IMR-90 (cell line): ENCODE measurements at regions not wholly inside any gene's neighbourhood (a gene's known extent, or its start where the extent isn't known, plus 50 kb on each side); places are given as distances from the start of the nearest gene placed in this dataset.

ENCODE experiments used
- ELK1 ChIP-seq: fragments of 150-350 bp; IDR thresholded peaks from 2 replicates; pipeline ENCODE4 v1.6.1; 2016; ENCODE audit warnings: low read depth, mild to moderate bottlenecking, low read length, moderate library complexity, borderline replicate concordance
- MAZ ChIP-seq: IDR thresholded peaks from 2 replicates; pipeline ENCODE4 v1.6.1; 2012; ENCODE audit warnings: low read depth, mild to moderate bottlenecking, low read length, improper control_type of control experiment, moderate library complexity, borderline replicate concordance
- MXI1 ChIP-seq: IDR thresholded peaks from 2 replicates; pipeline ENCODE4 v1.6.1; 2012; ENCODE audit warnings: low read depth, mild to moderate bottlenecking, low read length, moderate library complexity, borderline replicate concordance
- POLR2A ChIP-seq: IDR thresholded peaks from 2 replicates; pipeline ENCODE4 v1.6.1; 2012; ENCODE audit warnings: mild to moderate bottlenecking, low read depth, low read length
- RAD21 ChIP-seq: IDR thresholded peaks from 2 replicates; pipeline ENCODE4 v1.6.1; 2012; ENCODE audit warnings: low read length, improper control_type of control experiment
- RFX5 ChIP-seq: IDR thresholded peaks from 2 replicates; pipeline ENCODE4 v1.8.0; 2012; ENCODE audit warnings: low read depth, mild to moderate bottlenecking, low read length, moderate library complexity
- SMC3 ChIP-seq: fragments of 150-350 bp; IDR thresholded peaks from 2 replicates; pipeline ENCODE4 v1.6.1; 2016; ENCODE audit warnings: low read depth, mild to moderate bottlenecking, antibody characterized with exemption, low read length, moderate library complexity
- USF2 ChIP-seq: fragments of 150-350 bp; IDR thresholded peaks from 2 replicates; pipeline ENCODE4 v1.6.1; 2017; ENCODE audit warnings: mild to moderate bottlenecking, antibody characterized with exemption, low read length, low read depth
- TF ChIP-seq, protein P1 (sequence below): conservative IDR thresholded peaks from 2 replicates; pipeline ENCODE4 v1.5.1; 2012; ENCODE audit warnings: mild to moderate bottlenecking, low read depth, low read length, improper control_type of control experiment

DNA sequence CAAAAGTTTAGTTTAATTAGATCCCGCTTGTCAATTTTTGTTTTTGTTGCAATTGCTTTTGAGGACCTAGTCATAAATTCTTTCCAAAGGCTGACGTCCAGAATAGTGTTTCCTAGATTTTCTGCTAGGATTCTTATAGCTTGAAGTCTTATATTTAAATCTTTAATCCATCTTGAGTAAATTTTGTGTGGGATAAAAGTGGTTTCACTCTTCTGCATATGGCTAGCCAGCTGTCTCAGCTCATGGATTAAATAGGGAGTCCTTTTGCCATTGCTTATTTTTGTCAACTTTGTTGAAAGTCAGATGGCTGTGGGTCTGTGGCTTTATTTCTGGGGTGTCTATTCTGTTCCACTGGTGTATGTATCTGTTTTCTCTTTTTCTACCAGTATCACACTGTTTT is 801.3 kb upstream of the ADGRL4 start:
- TF ChIP-seq POLR2A (no peak), USF2 (no peak), ELK1 (no peak), MAZ (no peak), SMC3 (no peak), RAD21 (no peak), RFX5 (no peak), MXI1 (no peak)
- TF ChIP-seq, protein P1, sequence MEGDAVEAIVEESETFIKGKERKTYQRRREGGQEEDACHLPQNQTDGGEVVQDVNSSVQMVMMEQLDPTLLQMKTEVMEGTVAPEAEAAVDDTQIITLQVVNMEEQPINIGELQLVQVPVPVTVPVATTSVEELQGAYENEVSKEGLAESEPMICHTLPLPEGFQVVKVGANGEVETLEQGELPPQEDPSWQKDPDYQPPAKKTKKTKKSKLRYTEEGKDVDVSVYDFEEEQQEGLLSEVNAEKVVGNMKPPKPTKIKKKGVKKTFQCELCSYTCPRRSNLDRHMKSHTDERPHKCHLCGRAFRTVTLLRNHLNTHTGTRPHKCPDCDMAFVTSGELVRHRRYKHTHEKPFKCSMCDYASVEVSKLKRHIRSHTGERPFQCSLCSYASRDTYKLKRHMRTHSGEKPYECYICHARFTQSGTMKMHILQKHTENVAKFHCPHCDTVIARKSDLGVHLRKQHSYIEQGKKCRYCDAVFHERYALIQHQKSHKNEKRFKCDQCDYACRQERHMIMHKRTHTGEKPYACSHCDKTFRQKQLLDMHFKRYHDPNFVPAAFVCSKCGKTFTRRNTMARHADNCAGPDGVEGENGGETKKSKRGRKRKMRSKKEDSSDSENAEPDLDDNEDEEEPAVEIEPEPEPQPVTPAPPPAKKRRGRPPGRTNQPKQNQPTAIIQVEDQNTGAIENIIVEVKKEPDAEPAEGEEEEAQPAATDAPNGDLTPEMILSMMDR = no peak
